Erythroblast (primary cell): ENCODE measurements at regions not wholly inside any gene's neighbourhood (a gene's known extent, or its start where the extent isn't known, plus 50 kb on each side); places are given as distances from the start of the nearest gene placed in this dataset.

Experiments
- GATA1 ChIP-seq: IDR thresholded peaks from 2 replicates; pipeline ENCODE4 v1.6.1; 2011; ENCODE audit warnings: low read depth, mild to moderate bottlenecking, control low read depth, low read length, moderate library complexity
- POLR2A ChIP-seq: IDR thresholded peaks from 2 replicates; pipeline ENCODE4 v1.6.1; 2011; ENCODE audit warnings: mild to moderate bottlenecking, low read length

GRCh38 chr16:64654178-64654577, 467.7 kb downstream of the CDH11 start:
- no peak for TF ChIP-seq POLR2A
- no peak for TF ChIP-seq GATA1
